ENCODE measurements at regions not wholly inside any gene's neighbourhood (a gene's known extent, or its start where the extent isn't known, plus 50 kb on each side); places are given as distances from the start of the nearest gene placed in this dataset.

- TF ChIP-seq CTCF (IDR thresholded peaks at IDR 0.05) (no peak), POLR2A (IDR thresholded peaks at IDR 0.05) (no peak)
These were observed 246.7 kb downstream of the DLEU7 start for GRCh38 chr13:50596776-50597203.
